HG03457 (cell line): ENCODE measurements at regions not wholly inside any gene's neighbourhood (a gene's known extent, or its start where the extent isn't known, plus 50 kb on each side); places are given as distances from the start of the nearest gene placed in this dataset.
"Not testable (repeated sequence)": the region's sequence is repeated elsewhere in the genome, so short reads cannot be mapped to it uniquely, and the experiment has no call there.

ENCODE experiments used
- ATAC-seq: cut with Tn5 transposase; IDR thresholded peaks from one replicate; pipeline ENCODE4 v1.9.1; 2021; ENCODE audit warnings: moderate number of reproducible peaks; ENCODE audit not compliant: unreplicated experiment

DNA sequence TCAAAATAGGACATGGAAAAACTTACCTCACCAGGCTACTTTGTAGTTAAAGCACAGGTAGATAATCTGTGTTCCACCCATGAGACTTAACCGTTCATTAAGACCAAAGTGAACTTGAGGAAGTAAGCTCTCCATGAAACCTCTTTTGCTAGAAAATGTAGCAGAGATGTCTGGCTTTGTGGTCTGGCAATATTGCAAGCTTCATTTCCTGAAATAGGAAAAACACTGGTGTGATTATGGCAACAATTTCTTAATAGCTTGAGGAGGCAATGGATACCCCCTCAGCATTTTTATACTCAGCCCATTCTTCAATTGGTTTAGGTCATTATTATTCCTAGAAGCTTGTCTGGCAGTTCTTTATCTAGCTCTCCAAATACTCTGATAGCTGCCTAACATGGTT, 957.3 kb downstream of the IGSF11 start:
- ATAC-seq: no peak

DNA sequence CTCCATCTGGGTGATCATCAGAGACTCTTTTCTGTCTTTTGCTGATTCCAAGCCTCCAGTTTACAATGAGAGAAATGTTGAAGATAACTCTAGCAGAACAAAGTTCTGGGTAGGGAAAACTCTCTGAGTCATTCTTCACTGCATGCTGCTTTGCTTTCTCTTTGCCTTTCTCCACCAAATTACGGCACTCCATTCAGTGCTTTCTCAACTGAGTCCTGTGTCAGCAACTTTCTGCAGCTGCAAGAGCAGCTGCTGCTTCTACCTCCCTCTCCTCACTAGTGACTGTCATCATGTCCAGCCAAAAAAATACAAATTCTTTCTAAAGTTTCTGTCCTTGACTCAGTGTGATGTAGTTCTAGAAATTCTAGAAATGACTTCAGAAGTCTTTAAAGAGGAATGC, 953.8 kb downstream of the IGSF11 start:
- no peak for ATAC-seq

- no peak for ATAC-seq
Measured at GRCh38 chr3:118088696-118089095, 946.0 kb downstream of the IGSF11 start.

GRCh38 chr3:118089563-118089962, 945.1 kb downstream of the IGSF11 start:
- ATAC-seq: no peak

DNA sequence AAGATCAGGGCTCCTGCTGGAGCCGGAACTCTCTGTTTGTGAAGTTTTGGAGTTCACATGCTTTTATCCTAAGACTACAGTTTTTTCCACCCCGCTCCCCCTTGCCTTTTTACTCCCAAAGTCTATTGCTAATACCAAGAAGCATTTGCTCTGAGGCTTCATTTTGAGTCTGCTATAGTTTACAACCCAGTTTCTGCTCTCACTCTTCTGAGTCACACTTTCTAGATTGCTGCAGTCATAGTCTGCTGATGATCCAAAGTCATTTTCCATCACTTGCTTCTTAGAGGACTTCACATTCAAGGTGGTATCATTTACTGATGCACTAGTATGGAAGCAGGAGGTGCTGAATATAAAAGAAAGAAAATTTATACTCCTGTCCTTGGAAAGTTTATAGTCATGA, 937.4 kb downstream of the IGSF11 start:
- no peak for ATAC-seq

GRCh38 chr3:118097660-118098059, 937.0 kb downstream of the IGSF11 start:
- no peak for ATAC-seq

DNA sequence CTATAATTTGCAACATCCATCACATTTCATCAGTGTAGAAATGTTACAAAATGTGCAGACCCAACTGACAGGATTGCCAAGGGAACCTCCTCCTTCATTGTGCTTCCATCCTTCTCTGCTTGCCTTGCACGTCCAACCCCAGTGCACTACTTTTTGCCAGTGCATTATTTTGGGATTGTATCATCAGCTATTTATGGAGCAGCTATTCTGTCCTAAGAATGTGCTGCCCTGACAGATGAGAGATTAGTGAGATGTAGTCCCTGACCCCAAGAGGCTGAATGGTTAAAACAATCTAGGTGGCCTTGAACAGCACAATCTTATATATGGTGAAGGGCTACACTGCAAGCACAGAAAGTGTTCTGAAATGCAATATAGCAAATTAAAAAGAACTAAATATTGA, 935.8 kb downstream of the IGSF11 start:
- no peak for ATAC-seq

DNA sequence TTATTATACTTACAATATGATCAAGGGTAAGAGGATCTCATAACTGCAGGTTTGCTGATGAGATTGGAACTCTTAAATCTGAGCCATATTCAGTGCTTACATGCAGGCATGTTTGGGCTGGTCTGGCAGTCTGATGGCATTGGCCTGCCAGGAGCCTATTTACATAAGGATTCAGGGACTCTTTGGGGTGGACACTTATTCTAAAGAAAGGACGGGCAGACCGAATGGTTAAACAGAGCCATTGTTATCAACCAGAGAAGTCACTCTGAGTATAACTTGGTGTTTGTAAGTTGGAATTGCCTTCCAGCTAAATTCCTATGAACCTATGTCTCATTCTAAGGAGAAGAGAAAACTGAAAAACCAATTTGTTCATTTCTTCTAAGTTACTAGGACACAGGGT, 932.8 kb downstream of the IGSF11 start:
- no peak for ATAC-seq

DNA sequence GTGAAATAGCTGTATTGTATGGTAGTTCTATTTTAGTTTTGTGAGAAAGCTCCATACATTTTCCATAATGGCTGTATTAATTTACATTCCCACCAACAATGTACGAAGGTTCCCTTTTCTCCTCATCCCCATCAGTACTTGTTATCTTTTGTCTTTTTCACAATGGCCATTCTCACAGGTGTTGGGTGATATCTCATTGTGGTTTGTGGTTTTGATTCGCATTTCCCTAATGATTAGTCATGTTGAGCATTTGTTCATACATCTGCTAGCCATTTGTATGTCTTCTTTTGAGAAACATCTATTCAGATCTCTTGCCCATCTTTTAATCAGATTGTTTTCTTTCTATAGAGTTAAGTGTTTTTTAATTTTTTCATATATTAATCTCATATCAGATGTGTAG, 931.9 kb downstream of the IGSF11 start:
- no peak for ATAC-seq

DNA sequence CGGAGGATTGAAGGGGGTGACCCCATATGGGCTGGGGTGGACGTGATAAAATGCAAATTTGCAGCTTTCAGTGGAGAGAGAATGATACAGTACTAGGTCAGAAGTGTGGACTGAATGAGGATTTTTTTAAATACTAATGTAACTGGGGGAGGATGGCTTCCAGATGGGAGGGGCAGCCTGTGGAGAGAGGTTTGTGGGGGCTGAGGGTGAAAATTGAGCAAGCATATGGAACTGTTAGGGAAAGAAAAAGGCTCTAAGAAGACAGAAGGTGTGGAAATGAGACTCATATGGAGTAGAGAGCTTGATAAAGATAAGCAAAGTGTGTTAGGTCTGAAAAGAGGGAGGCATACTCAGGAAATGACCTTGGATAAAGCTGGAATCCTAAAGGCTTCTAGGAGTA, 926.4 kb downstream of the IGSF11 start:
- no peak for ATAC-seq

DNA sequence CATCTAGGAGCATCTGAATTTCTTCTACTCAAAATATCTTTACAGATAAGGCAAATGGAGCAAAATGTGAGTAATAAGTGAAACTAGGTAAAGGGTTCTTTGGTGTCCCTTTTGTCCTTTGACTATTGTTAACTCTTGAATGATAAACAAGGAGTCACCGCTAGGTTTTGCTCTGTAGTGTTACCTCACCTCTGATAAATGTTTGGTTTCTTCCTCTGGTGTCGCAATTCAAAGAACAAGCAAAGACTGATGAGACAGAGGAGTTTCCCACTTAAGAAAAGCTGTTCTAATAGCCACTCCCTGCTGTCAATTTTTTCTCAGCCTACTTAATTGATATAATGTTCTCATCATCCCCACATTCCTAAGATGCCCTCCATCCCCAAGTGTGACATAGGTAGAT, 925.9 kb downstream of the IGSF11 start:
- ATAC-seq: no peak

- ATAC-seq: no peak
Measured at GRCh38 chr3:118110211-118110610, 924.4 kb downstream of the IGSF11 start.

GRCh38 chr3:118116991-118117390, 917.7 kb downstream of the IGSF11 start:
- ATAC-seq: no peak

DNA sequence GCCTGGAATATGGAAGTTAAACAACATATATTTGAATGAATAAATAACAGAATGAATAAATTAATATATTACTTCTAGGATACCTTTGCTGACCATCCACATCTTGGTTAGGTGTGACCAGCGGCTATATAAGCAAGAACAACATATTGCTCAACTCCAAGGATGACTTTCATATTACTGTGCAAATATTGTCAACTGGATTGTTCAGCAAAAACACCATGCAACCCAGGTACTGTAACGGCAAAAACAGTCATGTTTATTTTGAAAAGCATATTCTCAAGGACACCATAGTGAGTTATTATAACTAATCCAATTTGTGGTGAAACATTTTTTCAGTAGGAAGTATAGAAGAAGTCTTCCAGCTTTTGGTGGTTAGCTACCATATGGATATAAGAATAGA, 907.9 kb downstream of the IGSF11 start:
- ATAC-seq: no peak

DNA sequence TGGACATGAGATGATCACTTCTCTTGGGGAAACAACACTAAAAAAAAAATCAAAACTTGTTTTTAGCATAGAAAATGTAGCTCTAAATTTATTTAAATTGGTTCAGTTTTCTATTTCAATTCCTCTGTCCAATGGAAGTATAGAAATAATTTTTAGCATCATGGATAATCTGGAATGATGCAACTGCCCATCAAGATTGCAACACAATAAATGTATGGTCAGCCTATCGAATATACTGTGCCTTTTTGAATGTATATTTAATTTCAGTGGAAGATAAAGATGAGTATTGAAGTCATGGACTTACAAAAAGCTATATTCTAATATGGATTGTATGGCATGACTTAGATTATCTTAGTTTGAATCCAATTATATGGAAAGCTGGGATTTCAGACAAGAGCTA, 906.7 kb downstream of the IGSF11 start:
- ATAC-seq: no peak

DNA sequence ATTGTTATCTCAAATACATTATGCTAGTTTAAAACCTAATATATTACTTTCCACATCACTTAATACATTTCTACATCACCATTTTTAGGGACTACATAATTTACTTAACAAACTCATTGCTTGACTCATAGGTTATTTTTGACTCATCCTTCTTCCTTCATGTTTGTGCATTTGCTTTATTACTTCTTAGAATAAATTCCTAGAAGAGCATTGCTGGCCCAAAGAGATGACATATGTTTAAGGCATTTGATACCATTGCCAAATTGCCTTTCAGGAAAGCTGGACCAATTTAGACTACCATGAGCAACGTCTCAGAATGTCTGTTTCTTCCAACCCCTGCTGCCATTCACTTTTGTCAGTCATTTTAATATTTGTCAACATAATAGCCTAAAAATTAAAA, 905.8 kb downstream of the IGSF11 start:
- ATAC-seq: no peak

DNA sequence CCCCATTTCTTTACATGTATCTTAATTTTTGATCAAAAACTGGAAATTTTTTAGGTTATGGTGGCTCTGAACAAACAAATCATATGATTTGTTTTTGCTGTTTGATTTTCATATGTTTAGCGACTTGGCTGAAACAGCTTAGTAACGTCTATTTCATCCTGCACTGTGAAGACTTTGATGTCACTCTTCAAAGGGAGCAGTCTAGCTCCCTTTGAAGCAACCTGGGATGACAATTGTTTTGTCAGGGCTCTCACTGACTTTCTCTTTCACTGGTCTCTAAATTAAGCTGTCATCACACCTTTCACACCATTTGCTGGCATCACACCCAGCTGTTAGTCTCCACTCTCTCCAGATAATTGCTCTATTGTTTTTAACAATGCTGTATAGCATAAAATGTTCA, 896.9 kb downstream of the IGSF11 start:
- ATAC-seq: no peak

DNA sequence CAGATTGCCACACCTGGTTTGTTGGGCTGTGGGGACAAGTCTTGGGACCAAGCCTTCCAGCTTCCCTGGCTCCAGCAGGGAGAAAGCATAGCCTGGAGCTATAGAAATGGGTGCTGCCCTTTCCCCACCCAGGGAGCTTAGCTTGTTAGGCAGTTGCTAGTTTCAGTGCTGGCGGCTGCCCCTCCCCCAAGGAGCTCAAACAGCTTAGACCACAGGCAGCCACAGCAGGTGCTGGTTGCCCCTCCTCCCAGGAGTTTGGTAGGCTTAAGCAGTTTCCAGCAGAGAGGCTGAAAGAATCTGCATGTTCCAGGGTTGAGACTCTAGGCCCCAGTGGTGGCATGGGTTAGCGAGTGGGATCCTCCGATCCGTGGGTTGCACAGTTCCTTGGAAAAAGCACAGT, 889.7 kb downstream of the IGSF11 start:
- ATAC-seq: no peak

- ATAC-seq: no peak
Measured at GRCh38 chr3:118146658-118147375, 887.8 kb downstream of the IGSF11 start.

GRCh38 chr3:118151164-118151563, 883.5 kb downstream of the IGSF11 start:
- no peak for ATAC-seq

DNA sequence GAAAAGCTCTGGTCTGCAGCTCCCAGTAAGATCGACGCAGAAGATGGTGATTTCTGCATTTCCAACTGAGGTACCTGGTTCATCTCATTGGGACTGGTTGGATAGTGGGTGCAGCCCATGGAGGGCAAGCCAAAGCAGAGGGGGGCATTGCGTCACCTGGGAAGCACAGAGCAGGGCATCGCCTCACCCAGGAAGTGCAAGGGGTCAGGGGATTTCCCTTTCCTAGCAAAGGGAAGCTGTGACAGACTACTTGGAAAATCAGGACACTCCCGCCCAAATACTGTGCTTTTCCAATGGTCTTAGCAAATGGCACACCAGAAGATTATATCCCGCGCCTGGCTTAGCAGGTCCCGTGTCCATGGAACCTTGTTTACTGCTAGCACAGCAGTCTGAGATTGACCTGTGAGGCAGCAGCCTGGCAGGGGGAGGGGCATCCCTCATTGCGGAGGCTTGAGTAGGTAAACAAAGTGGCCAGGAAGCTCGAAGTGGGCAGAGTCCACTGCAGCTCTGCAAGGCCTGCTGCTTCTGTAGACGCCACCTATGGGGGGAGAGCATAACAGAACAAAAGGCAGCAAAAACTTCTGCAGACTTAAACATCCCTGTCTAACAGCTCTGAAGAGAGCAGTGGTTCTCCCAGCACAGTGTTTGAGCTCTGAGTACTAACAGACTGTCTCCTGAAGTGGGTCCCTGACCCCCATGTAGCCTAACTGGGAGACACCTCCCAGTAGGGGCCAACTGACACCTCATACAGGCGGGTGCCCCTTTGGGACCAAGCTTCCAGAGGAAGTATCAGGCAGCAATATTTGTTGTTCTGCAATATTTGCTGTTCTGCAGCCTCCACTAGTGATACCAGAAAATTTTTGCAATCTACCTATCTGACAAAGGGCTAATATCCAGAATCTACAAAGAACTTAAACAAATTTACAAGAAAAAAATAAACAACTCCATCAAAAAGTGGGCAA, 871.7 kb downstream of the IGSF11 start:
- not testable (repeated sequence) for ATAC-seq

DNA sequence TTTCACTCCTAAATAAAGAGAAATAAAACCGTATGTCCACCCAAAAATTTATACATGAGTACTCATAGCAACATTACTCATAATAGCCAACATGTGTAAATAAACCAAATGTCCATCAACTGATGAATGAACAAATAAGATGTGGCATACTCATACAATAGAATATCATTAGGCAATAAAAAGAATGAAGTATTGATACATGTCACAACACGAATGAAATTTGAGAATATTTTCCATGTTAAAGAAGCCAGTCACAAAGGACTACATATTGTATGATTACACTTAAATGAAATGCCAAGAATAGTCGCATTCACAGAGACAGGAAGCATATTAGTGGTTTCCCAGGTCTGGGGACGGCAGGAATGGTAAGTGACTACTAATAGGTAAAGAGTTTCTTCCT, 869.2 kb downstream of the IGSF11 start:
- ATAC-seq: no peak
